MM.1S (cell line): ENCODE measurements at regions not wholly inside any gene's neighbourhood (a gene's known extent, or its start where the extent isn't known, plus 50 kb on each side); places are given as distances from the start of the nearest gene placed in this dataset.

Experiments used
- DNase-seq: peaks from one replicate; pipeline ENCODE4 v3.0.0-alpha.2; 2015
- H2AFZ ChIP-seq: fragments of 300-600 bp; sonication (generic); 2 replicates; pipeline ENCODE4 v1.6.0; 2016; ENCODE audit warnings: antibody characterized with exemption, low read length
- H3F3A ChIP-seq: fragments of 300-600 bp; sonication (generic); 2 replicates; pipeline ENCODE4 v1.6.1; 2016; ENCODE audit warnings: mild to moderate bottlenecking, antibody characterized with exemption, low read length, moderate library complexity, mixed read lengths; ENCODE audit not compliant: insufficient read depth
- H3K27ac ChIP-seq: fragments of 300-600 bp; sonication (generic); 2 replicates; pipeline ENCODE4 v1.5.1; 2016; ENCODE audit warnings: mild to moderate bottlenecking, low read length
- H3K27me3 ChIP-seq: fragments of 300-600 bp; sonication (generic); replicated peaks from 2 replicates; pipeline ENCODE4 v1.6.0; 2016; ENCODE audit warnings: low read length; ENCODE audit not compliant: insufficient read depth
- H3K36me3 ChIP-seq: fragments of 300-600 bp; sonication (generic); replicated peaks from 2 replicates; pipeline ENCODE4 v1.6.1; 2016; ENCODE audit warnings: mild to moderate bottlenecking, low read length, mixed read lengths; ENCODE audit not compliant: insufficient read depth
- H3K4me1 ChIP-seq: fragments of 300-600 bp; sonication (generic); 2 replicates; pipeline ENCODE4 v1.6.1; 2016; ENCODE audit warnings: low read length, mixed read lengths
- H3K4me2 ChIP-seq: fragments of 300-600 bp; sonication (generic); 2 replicates; pipeline ENCODE4 v1.6.0; 2016; ENCODE audit warnings: low read depth, low read length
- H3K4me3 ChIP-seq: fragments of 300-600 bp; sonication (generic); 2 replicates; pipeline ENCODE4 v1.5.1; 2016; ENCODE audit warnings: low read length, mixed read lengths
- H3K79me2 ChIP-seq: fragments of 300-600 bp; sonication (generic); 2 replicates; pipeline ENCODE4 v1.6.1; 2016; ENCODE audit warnings: mixed run types, low read length, mixed read lengths
- H3K9ac ChIP-seq: fragments of 300-600 bp; sonication (generic); 2 replicates; pipeline ENCODE4 v1.6.1; 2016; ENCODE audit warnings: low read length, mixed read lengths
- H3K9me2 ChIP-seq: fragments of 300-600 bp; sonication (generic); replicated peaks from 2 replicates; pipeline ENCODE4 v1.6.1; 2016; ENCODE audit warnings: mild to moderate bottlenecking, low read length, mixed read lengths; ENCODE audit not compliant: insufficient read depth
- H3K9me3 ChIP-seq: fragments of 300-600 bp; sonication (generic); replicated peaks from 2 replicates; pipeline ENCODE4 v1.6.1; 2016; ENCODE audit warnings: mild to moderate bottlenecking, low read length, mixed read lengths; ENCODE audit not compliant: insufficient read depth
- H4K20me1 ChIP-seq: fragments of 300-600 bp; sonication (generic); 2 replicates; pipeline ENCODE4 v1.6.1; 2016; ENCODE audit warnings: mild to moderate bottlenecking, low read length, moderate library complexity, mixed read lengths; ENCODE audit not compliant: insufficient read depth
- CTCF ChIP-seq: fragments of 300-600 bp; sonication (generic); IDR thresholded peaks from 2 replicates; pipeline ENCODE4 v1.5.1; 2016; ENCODE audit warnings: antibody characterized with exemption, low read length, mixed read lengths
- EZH2 ChIP-seq: fragments of 300-600 bp; sonication (generic); optimal IDR thresholded peaks from 2 replicates; pipeline ENCODE3; 2017; ENCODE audit warnings: low read depth, mild to moderate bottlenecking, antibody characterized with exemption, low read length, mixed read lengths
- EZH2phosphoT487 ChIP-seq: fragments of 300-600 bp; sonication (generic); IDR thresholded peaks from 2 replicates; pipeline ENCODE4 v1.6.1; 2018; ENCODE audit warnings: antibody characterized with exemption, low read length

GRCh38 chr11:70783356-70783755 lies 385.0 kb downstream of the CTTN start:
- TF ChIP-seq EZH2 (no peak), CTCF (no peak), EZH2phosphoT487 (no peak)
- H2AFZ ChIP-seq = no peak overlapping the region

DNA sequence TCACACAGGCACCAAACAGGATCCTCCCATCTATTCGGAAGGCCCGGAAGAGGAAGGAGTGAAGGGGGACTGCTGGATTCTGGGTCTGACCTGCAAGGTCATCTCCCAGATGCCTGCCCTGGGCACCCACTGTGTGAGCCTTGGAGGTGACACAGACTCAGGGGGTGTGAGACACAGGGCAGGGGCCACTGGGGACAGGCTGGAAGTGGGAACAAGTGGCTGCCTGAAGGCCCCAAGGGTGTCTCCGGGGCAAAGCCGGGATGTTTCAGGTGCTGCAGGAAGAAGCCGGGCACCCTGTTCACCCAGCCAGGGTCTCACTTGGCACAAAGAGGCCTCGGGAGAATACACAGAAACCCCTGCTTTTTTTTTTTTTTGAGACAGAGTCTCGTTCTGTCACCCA lies 385.5 kb downstream of the CTTN start:
- Histone ChIP-seq H3K9me2 (no peaks in the 10 kb centered on the region), H3K9ac (no peak overlapping the region), H2AFZ (no peak overlapping the region), H3K27ac (no peak overlapping the region), H3K79me2 (no peaks in the 10 kb centered on the region), H3F3A (no peaks in the 10 kb centered on the region), H4K20me1 (no peaks in the 10 kb centered on the region), H3K4me2 (no peak overlapping the region), H3K4me1 (no peaks in the 10 kb centered on the region), H3K27me3 (peaks cover 55% of the 10 kb centered on the region), H3K36me3 (no peaks in the 10 kb centered on the region), H3K4me3 (no peak overlapping the region), H3K9me3 (no peaks in the 10 kb centered on the region)
- no peak for TF ChIP-seq EZH2phosphoT487
- no peak for TF ChIP-seq CTCF
- no peak for TF ChIP-seq EZH2
- DNase-seq = no peak

More at GRCh38 chr11:70783356-70783755, 385.0 kb downstream of the CTTN start:
- H3K4me3 ChIP-seq = no peak overlapping the region
- H3K27ac ChIP-seq = no peak overlapping the region
- no peaks in the 10 kb centered on the region for H3K79me2 ChIP-seq
- no peak overlapping the region for H3K9ac ChIP-seq
- no peak for DNase-seq
- H3K27me3 ChIP-seq = peaks cover 55% of the 10 kb centered on the region
- H3K9me3 ChIP-seq = no peaks in the 10 kb centered on the region
- no peaks in the 10 kb centered on the region for H3K36me3 ChIP-seq
- H3K4me1 ChIP-seq = no peaks in the 10 kb centered on the region
- no peaks in the 10 kb centered on the region for H3F3A ChIP-seq
- H3K9me2 ChIP-seq = no peaks in the 10 kb centered on the region
- H3K4me2 ChIP-seq = no peak overlapping the region
- no peaks in the 10 kb centered on the region for H4K20me1 ChIP-seq

DNA sequence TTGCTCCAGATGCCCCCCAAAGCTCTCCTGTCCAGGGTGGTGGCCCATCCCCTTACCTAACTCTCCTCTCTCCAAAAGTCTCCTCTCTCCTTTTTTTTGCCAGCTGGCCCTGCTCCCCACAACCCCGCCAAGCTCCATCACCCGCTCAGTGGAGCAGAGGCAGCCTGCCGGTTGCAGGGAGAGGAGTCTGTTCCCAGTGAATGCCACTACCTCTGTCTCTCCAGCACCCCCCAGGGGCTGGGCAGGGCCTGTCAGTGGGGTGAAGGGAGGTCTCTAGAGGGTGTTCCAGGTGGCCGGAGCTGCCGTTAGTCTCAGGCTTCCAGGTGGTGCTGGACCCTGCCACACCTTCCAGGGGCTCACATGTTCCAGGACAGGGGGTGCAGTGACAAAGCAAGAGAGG lies 387.0 kb downstream of the CTTN start:
- DNase-seq = no peak
- Histone ChIP-seq H3K27me3 (peaks cover 47% of the 10 kb centered on the region), H3K4me2 (no peak overlapping the region), H3K27ac (no peak overlapping the region), H3K9me3 (no peaks in the 10 kb centered on the region), H2AFZ (no peak overlapping the region), H3K79me2 (no peaks in the 10 kb centered on the region), H3K4me3 (no peak overlapping the region), H3K4me1 (no peaks in the 10 kb centered on the region), H4K20me1 (no peaks in the 10 kb centered on the region), H3K9ac (no peak overlapping the region), H3K9me2 (no peaks in the 10 kb centered on the region), H3K36me3 (no peaks in the 10 kb centered on the region), H3F3A (no peaks in the 10 kb centered on the region)
- TF ChIP-seq EZH2 (no peak), CTCF (no peak), EZH2phosphoT487 (no peak)
